Right cardiac atrium (tissue), 5 donors: ENCODE measurements at regions not wholly inside any gene's neighbourhood (a gene's known extent, or its start where the extent isn't known, plus 50 kb on each side); places are given as distances from the start of the nearest gene placed in this dataset.

Experiments used
- ATAC-seq, 2 donors: fragments of 200-7000 bp; cut with Tn5 transposase; one replicate each; pipeline versions ENCODE4 v1.8.0 to v1.9.1; 2020; ENCODE audit warnings: moderate library complexity in 2 of 2, mild to moderate bottlenecking in 1 of 2
- DNase-seq, 3 donors: peaks; one replicate each; pipeline ENCODE4 v3.0.0-alpha.2; 2020
- H3K27ac ChIP-seq: one replicate; pipeline ENCODE4 v1.5.1; 2013; ENCODE audit warnings: mild to moderate bottlenecking, low read length, control low read depth, moderate library complexity
- H3K27me3 ChIP-seq: one replicate; pipeline ENCODE4 v1.6.1; 2013; ENCODE audit not compliant: control insufficient read depth, insufficient read depth
- H3K4me1 ChIP-seq: one replicate; pipeline ENCODE4 v1.6.1; 2013; ENCODE audit warnings: low read length; ENCODE audit not compliant: control insufficient read depth, insufficient read depth
- H3K4me3 ChIP-seq: one replicate; pipeline ENCODE4 v1.5.1; 2013; ENCODE audit warnings: low read length, control low read depth
- H3K9me3 ChIP-seq: one replicate; pipeline ENCODE4 v1.6.1; 2013; ENCODE audit warnings: low read length; ENCODE audit not compliant: control insufficient read depth
- WGBS: extraction: QIAGEN DNeasy Blood & Tissue Kit; methylation state at CpG from one replicate; pipeline ENCODE4 v1.1.7; 2013; 5-methylcytosine and 5-hydroxymethylcytosine counted together
- intact Hi-C, 4 donors: fragments of 100-400 bp; cut with DNase I; formaldehyde crosslinking; loops; one replicate each; pipeline versions ENCODE4 v1.11.0 to v1.14.0; 2022 to 2023
- donor health status: healthy with polysubstance abuse.
- donor health status: DM: no; HTN: yes; CAD: no.
- donor health status: DM: no; HTN: no; CAD: no.
- donor health status: DM: no; HTN: yes; CAD: no; lungs with severe emphysema.
- donor health status: DM: yes; HTN: yes; CAD: no.

- intact Hi-C loops: no loop called here
- peak in 1 of 2 donors; percentile 22 for ATAC-seq
- Histone ChIP-seq H3K9me3 (no peaks in the 10 kb centered on the region), H3K4me1 (no peaks in the 10 kb centered on the region), H3K4me3 (no peak overlapping the region), H3K27me3 (no peaks in the 10 kb centered on the region), H3K27ac (no peak overlapping the region)
- no peak for DNase-seq
- WGBS: 87% methylated on average over 4 of the region's 4 CpGs
Observed at GRCh38 chr5:135700731-135701130, 121.9 kb upstream of the CXCL14 start.

- no peaks in the 10 kb centered on the region for H3K4me1 ChIP-seq
- DNase-seq (no peak), ATAC-seq (no peak)
- 72% methylated on average over 3 of the region's 3 CpGs for WGBS
- intact Hi-C loops: no loop called here
- no peak overlapping the region for H3K4me3 ChIP-seq
- H3K27me3 ChIP-seq: no peaks in the 10 kb centered on the region
- no peak overlapping the region for H3K27ac ChIP-seq
- H3K9me3 ChIP-seq: no peaks in the 10 kb centered on the region
Observed at GRCh38 chr5:135697959-135698345, 119.2 kb upstream of the CXCL14 start.

- no peaks in the 10 kb centered on the region for H3K9me3 ChIP-seq
- H3K27me3 ChIP-seq: no peaks in the 10 kb centered on the region
- WGBS: 76% methylated on average over 5 of the region's 5 CpGs
- no peak overlapping the region for H3K4me3 ChIP-seq
- ATAC-seq (no peak), DNase-seq (no peak)
- no peaks in the 10 kb centered on the region for H3K4me1 ChIP-seq
- no peak overlapping the region for H3K27ac ChIP-seq
- intact Hi-C loops: no loop called here
Observed at GRCh38 chr5:135697251-135697958, 118.6 kb upstream of the CXCL14 start.

- Histone ChIP-seq H3K27me3 (no peaks in the 10 kb centered on the region), H3K4me1 (no peaks in the 10 kb centered on the region), H3K9me3 (no peaks in the 10 kb centered on the region), H3K27ac (no peak overlapping the region), H3K4me3 (no peak overlapping the region)
- ATAC-seq: no peak
- no peak for DNase-seq
- intact Hi-C loops: no loop called here
Observed at GRCh38 chr5:135696317-135696716, 117.5 kb upstream of the CXCL14 start.

GRCh38 chr5:135695656-135696313 is 117.0 kb upstream of the CXCL14 start:
- no peaks in the 10 kb centered on the region for H3K9me3 ChIP-seq
- 51% methylated on average over 5 of the region's 5 CpGs for WGBS
- H3K4me1 ChIP-seq: no peaks in the 10 kb centered on the region
- ATAC-seq (no peak), DNase-seq (no peak)
- intact Hi-C loops: no loop called here
- H3K4me3 ChIP-seq: no peak overlapping the region
- H3K27ac ChIP-seq: no peak overlapping the region
- H3K27me3 ChIP-seq: no peaks in the 10 kb centered on the region

GRCh38 chr5:135694906-135695305 is 116.1 kb upstream of the CXCL14 start:
- Histone ChIP-seq H3K27ac (no peak overlapping the region), H3K27me3 (no peaks in the 10 kb centered on the region), H3K4me1 (no peaks in the 10 kb centered on the region), H3K9me3 (no peaks in the 10 kb centered on the region), H3K4me3 (no peak overlapping the region)
- ATAC-seq (no peak), DNase-seq (no peak)
- intact Hi-C loops: no loop called here
- WGBS: 84% methylated on average over 5 of the region's 5 CpGs

GRCh38 chr5:135694012-135694411 is 115.2 kb upstream of the CXCL14 start:
- WGBS: 73% methylated on average over 9 of the region's 9 CpGs
- no peak for DNase-seq

GRCh38 chr5:135693371-135693955 is 114.7 kb upstream of the CXCL14 start:
- no peaks in the 10 kb centered on the region for H3K27me3 ChIP-seq
- ATAC-seq (no peak), DNase-seq (no peak)
- H3K9me3 ChIP-seq: no peaks in the 10 kb centered on the region
- H3K4me3 ChIP-seq: no peak overlapping the region
- WGBS: 95% methylated on average over 8 of the region's 8 CpGs
- H3K27ac ChIP-seq: no peak overlapping the region
- intact Hi-C loops: no loop called here
- H3K4me1 ChIP-seq: no peaks in the 10 kb centered on the region

More at GRCh38 chr5:135694012-135694411, 115.2 kb upstream of the CXCL14 start:
- ATAC-seq: no peak
- no peaks in the 10 kb centered on the region for H3K27me3 ChIP-seq
- no peak overlapping the region for H3K4me3 ChIP-seq
- H3K4me1 ChIP-seq: no peaks in the 10 kb centered on the region
- H3K9me3 ChIP-seq: no peaks in the 10 kb centered on the region
- no peak overlapping the region for H3K27ac ChIP-seq
- intact Hi-C loops: no loop called here

GRCh38 chr5:135691044-135691443 is 112.3 kb upstream of the CXCL14 start:
- 53% methylated on average over 6 of the region's 6 CpGs for WGBS
- H3K4me1 ChIP-seq: no peaks in the 10 kb centered on the region
- no peaks in the 10 kb centered on the region for H3K9me3 ChIP-seq
- H3K27me3 ChIP-seq: no peaks in the 10 kb centered on the region
- no peak for ATAC-seq
- no peak overlapping the region for H3K27ac ChIP-seq
- intact Hi-C loops: no loop called here
- no peak for DNase-seq
- H3K4me3 ChIP-seq: no peak overlapping the region

GRCh38 chr5:135690466-135690865 is 111.7 kb upstream of the CXCL14 start:
- Histone ChIP-seq H3K4me3 (no peak overlapping the region), H3K27me3 (no peaks in the 10 kb centered on the region), H3K9me3 (no peaks in the 10 kb centered on the region), H3K27ac (no peak overlapping the region), H3K4me1 (no peaks in the 10 kb centered on the region)
- intact Hi-C loops: no loop called here
- 71% methylated on average over 2 of the region's 2 CpGs for WGBS
- no peak for ATAC-seq
- no peak for DNase-seq

- intact Hi-C loops: no loop called here
- no peaks in the 10 kb centered on the region for H3K27me3 ChIP-seq
- H3K9me3 ChIP-seq: no peaks in the 10 kb centered on the region
- DNase-seq: no peak
- no peak overlapping the region for H3K27ac ChIP-seq
- H3K4me3 ChIP-seq: no peak overlapping the region
- ATAC-seq: no peak
- H3K4me1 ChIP-seq: no peaks in the 10 kb centered on the region
- WGBS: 77% methylated on average over 4 of the region's 4 CpGs
Observed at GRCh38 chr5:135689506-135689905, 110.7 kb upstream of the CXCL14 start.
